Central memory CD4-positive, alpha-beta T cell (primary cell): ENCODE measurements at regions not wholly inside any gene's neighbourhood (a gene's known extent, or its start where the extent isn't known, plus 50 kb on each side); places are given as distances from the start of the nearest gene placed in this dataset.
"Not testable (repeated sequence)": the region's sequence is repeated elsewhere in the genome, so short reads cannot be mapped to it uniquely, and the experiment has no call there.

ENCODE experiments used
- DNase-seq: peaks from one replicate; pipeline ENCODE4 v3.0.0; 2022

DNA sequence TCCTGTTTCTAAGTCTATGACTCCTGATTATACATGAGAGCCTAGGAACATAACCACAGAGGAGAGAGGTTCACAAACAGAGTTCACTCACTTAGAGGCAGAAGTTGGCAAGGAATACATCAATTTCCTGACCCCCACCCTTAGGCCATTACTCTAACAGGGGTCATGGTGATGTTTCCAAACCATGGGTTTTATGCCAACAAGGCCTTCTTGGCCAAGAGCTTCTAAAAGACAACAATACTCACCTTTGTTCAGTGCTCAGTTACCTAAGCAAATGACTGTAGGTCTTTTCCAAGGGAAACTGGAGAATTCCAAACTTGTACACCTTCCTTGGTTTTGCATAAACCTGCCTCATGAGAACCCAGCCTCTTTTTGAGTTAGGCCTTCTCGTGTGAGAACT, 52.6 kb downstream of the ERICH4 start:
- no peak for DNase-seq

DNA sequence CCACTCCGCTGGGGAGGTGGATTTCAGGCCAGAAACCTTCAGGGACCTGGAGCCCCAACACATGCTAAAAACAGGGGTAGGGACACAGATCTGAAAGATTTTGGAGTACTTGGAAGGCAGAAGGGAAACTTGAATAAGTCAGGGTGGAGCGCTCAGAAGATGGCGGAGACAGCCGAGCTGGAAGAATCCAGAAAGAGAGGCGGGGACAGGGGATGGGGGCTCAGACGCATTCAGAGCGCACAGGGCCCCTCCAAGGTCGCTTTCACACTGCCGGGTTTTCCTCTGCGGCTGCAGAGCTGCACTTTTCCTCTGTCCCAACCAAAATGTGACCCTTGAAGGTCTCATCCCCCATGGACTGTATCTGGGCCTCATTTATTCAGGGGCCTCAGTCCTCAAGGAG, 56.9 kb downstream of the ERICH4 start:
- no peak for DNase-seq

DNA sequence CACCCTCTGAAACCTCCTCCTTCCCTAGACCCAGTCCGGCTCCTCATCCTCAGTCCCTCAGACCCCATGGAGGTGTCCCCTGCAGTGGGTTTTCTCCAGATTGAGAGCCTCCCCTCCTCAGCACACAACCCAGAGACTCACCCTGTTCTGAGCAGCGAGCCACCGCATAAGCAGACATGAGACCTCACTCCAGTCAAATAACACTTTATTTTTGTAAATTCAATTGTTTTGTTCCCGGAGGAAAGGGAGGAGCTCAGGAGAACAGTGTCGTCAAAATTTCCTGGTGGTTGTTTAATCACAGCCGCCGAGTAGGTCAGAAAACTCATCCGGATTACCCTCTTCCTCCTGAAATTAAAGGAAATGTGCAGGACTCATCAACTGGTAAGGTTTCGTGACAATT, 57.5 kb downstream of the ERICH4 start:
- DNase-seq = no peak

DNA sequence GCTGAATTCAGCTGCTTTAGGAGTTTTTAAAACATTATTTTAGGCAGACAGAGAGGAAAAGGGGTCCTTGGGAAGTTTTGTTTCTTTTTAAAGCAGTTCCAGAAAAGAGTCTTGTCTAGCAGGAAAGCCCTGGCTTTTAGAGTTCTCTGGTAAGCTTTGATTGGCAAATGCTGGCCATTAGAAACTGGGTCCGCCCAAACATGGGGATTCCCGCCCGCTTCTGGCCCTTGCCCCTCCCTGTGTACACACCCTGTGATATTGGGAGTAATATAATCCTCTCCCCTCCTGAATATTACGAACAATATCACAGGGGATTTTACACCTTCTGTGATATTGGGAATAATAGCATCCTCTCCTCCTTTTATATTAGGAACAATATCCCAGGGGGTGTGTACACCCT, 58.9 kb downstream of the ERICH4 start:
- no peak for DNase-seq

DNA sequence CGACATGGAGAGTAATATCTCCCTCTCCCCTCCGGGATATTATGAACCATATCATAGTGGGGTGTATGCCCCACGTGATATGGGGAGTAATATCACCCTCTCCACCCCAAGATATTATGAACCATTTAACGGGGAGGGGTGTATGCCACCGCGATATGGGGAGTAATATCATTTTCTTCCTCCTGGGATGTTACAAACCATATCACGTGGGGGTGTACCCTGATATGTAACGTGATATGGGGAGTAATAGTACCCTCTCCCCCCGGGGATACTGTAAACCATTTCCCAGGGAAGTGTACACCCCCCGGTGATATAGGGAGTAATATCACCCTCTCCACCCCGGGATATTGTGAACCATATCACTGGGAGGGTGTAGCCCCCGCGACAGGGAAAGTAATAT, 62.1 kb downstream of the ERICH4 start:
- no peak for DNase-seq

DNA sequence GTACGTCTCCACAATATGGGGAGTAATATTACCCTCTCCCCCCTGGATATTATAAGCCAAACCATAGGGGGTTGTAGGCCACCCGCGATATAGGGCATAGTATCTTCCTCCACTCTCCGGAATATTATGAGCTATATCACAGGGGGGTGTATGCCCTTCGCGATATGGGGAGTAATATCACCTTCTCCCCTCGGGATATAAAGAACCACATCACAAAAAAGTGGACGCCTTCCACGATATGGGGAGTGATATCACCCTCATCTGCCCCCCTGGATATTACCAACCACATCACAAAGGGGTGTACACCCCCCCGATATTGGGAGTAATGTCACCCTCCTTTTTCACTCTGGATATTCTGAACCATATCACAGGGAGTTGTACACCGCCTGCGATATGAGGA, 65.5 kb upstream of the CEACAM21 start:
- DNase-seq = no peak

DNA sequence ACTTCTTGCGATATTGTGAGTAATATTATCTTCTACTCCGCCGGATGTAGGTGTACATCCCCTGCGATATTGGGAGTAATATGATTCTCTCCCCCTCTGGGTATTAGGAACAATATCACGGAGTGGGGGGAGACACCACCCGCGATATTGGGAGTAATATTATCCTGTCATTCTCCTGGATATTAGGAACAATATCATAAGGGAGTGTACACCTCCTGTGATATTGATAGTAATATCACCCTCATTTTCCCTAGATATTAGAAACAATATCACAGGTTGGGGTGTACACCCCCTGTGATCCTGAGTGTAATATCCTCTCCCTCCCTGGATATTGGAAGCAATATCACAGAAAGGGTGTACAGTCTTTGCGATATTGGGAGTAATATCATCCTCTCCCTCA, 64.3 kb upstream of the CEACAM21 start:
- DNase-seq = no peak

DNA sequence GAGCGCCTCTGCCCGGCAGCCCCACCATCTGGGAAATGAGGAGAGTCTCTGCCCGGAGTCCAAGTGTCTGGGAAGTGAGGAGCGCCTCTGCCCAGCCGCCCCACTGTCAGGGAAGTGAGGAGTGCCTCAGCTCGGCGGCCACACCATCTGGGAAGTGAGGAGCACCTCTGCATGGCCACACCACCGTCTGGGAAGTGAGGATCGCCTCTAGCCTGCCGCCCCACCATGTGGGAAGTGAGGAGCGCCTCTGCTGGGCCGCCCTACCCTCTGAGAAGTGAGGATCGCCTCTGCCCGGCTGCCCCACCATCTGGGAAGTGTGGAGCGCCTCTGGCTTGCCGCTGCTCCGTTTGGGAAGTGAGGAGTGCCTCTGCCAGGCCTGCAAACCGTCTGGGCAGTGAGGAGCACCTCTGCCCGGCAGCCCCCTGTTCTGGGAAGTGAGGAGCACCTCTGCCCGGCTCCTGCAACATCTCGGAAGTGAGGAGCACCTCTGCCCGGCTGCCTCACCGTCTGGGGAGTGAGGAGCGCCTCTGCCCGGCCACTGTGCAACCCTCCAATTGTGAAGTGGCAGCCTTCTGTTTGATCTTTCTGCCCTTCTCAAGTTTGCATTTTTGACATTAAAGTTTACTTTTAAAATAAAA, 60.8 kb upstream of the CEACAM21 start:
- no peak for DNase-seq

DNA sequence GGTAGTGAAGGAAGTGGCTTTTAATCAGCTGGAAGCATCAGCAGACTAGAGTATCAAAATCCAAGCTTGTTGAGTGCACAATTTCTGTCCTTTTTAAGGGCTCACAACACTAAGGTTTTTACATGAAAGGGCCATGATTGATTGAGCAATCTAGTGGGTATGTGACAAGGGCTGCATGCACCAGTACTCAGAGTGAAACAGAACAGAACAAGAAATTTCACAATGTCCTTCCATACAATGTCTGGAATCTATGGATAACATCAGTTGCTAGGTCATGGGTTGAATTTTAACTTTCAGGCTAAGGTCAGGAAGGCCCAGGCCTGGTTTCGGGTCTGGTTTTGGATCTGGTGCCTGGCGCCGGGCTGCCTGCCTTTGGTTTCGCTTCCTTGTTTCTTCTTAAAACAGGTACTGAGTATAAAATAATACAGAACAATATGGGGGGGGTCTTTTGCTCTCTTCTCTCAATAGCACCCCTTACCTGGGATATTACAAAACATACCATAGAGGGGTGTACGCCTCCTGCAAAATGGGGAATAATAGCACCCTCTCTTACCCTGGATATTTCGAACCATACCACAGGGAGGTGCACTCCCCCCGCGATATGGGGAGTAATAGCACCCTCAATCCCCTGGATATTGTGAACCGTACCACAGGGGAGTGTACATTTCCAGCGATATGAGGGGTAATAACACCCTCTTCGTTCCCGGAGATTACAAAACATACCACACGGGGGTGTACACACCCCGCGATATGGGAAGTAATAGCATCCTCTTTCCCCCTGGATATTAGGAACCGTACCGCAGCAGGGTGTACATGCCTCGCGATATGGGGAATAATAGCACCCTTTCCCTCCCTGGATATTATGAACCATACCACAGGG, 59.4 kb upstream of the CEACAM21 start:
- not testable (repeated sequence) for DNase-seq

DNA sequence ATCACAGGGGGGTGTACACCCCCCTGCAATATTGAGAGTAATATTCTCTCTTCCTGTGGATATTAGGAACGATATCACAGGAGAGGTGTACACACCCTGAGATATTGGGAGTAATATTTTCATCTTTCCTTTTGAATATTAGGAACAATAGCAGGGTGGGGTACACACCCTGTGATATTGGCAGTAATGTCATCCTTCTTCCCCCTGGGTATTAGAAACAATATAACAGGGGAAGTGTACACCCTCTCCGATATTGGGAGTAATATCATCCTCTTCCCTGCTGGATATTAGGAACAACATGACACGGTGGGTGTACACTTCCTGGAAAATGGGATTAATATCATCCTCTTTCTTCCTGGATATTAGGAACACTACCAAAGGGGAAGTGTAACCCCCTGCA, 57.8 kb upstream of the CEACAM21 start:
- no peak for DNase-seq

DNA sequence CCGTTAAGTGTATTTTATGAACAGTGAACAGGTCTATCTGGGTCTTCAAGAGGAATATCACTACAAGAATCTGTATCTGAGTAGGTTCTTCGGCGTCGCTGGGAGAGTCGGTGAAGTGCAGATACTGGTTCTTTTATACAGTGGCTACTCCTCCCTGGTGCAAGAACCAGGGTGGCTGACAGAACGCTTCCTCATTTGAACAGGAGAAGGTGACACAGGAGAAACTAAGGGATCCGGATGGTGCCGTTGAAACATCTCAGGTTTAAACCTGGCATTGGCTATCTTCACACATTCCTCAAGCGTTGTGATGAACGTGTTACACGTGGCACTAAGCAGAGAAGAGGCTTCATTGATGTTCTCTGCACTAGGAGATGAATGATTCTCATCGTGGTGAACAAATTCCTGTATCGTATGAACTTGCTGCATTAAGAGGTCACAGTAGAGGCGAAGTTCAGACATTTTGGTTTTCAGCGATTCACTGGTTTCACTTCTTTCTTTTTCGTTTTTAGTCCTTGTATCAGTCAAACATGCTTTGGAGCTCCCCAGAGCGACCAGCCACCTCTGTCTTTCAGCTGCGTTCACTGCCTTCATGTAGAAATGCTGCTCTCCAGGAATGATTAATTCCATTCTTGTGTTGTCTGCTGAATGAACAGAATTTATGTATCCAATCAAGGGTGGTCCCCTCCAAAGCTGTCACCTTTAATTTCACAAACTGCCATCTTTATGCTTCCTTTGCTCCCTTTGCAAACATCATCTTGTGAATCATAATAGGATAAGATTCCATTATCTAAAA, 54.6 kb upstream of the CEACAM21 start:
- peak; percentile 27 for DNase-seq

DNA sequence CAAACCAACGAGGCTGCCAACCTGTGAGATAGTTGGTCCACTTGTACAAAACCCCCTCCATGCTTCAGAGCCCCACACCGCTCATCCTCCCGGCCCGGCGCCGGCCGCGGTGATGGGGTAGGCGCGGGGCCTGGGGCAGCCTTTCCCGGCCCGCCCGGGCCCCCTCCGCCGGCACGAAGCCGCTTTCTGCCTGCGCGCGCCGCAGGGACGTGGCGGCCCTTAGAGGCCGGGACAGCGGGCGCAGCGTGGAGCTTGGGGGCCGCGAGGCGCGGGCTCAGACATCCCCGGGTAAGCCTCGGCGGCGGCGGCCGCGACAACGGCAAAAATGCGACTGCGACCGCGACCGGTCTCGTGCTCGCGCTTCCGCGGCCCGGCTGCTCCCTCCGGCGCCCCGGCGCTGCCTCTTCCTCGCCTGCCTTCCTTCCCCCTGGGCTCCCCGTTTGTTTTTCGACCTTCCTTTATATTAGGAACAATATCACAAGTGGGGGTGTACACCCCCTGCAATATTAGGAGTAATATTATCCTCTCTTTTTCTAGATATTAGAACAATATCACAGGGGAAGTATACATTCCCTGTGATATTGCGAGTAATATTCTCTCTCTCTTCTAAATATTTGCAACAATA, 53.9 kb upstream of the CEACAM21 start:
- peak; percentile 36 for DNase-seq

DNA sequence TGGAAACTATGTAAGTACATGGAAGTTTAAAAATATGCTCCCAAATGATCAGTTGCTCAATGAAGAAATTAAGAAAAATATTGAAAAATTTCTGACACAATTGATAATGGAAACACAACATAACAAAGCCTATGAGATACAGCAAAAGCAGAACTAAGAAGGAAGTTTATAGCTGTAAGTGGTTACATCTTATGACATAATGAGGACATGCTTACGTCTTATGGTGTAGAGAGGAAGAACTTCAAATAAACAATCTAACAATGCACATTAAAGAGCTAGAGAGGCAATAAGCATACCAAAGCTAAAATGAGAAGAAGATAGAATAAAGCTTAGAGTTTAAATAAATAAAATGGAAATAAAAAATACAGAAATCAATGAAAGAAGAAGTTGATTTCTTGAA, 50.0 kb upstream of the CEACAM21 start:
- no peak for DNase-seq
